Endothelial cell (in vitro differentiated cells): ENCODE measurements at regions not wholly inside any gene's neighbourhood (a gene's known extent, or its start where the extent isn't known, plus 50 kb on each side); places are given as distances from the start of the nearest gene placed in this dataset.
"Not testable (repeated sequence)": the region's sequence is repeated elsewhere in the genome, so short reads cannot be mapped to it uniquely, and the experiment has no call there.

Experiments
- DNase-seq: peaks from one replicate; pipeline ENCODE4 v3.0.0; 2021; ENCODE audit warnings: low spot score
- H3K27ac Mint-ChIP-seq: one replicate; pipeline ENCODE4 v1.8.0; 2021; ENCODE audit warnings: mixed read lengths, inconsistent platforms; ENCODE audit not compliant: unreplicated experiment
- H3K27me3 Mint-ChIP-seq: one replicate; pipeline ENCODE4 v1.8.0; 2021; ENCODE audit warnings: mild to moderate bottlenecking, moderate library complexity, mixed read lengths, inconsistent platforms; ENCODE audit not compliant: unreplicated experiment
- H3K36me3 Mint-ChIP-seq: one replicate; pipeline ENCODE4 v1.8.0; 2021; ENCODE audit warnings: mild to moderate bottlenecking, low read depth, mixed read lengths, inconsistent platforms; ENCODE audit not compliant: unreplicated experiment
- H3K4me1 Mint-ChIP-seq: one replicate; pipeline ENCODE4 v1.8.0; 2021; ENCODE audit warnings: mild to moderate bottlenecking, mixed read lengths, inconsistent platforms; ENCODE audit not compliant: unreplicated experiment
- H3K4me3 Mint-ChIP-seq: one replicate; pipeline ENCODE4 v1.8.0; 2021; ENCODE audit warnings: mild to moderate bottlenecking, mixed read lengths, inconsistent platforms; ENCODE audit not compliant: unreplicated experiment
- H3K9me3 Mint-ChIP-seq: one replicate; pipeline ENCODE4 v1.8.0; 2021; ENCODE audit warnings: mixed read lengths, inconsistent platforms; ENCODE audit not compliant: unreplicated experiment
- TF ChIP-seq, protein P1 (sequence below): fragments of 200-600 bp; sonication (generic); IDR thresholded peaks from one replicate; pipeline ENCODE4 v1.5.0; 2021; ENCODE audit warnings: antibody characterized with exemption; ENCODE audit not compliant: unreplicated experiment

DNA sequence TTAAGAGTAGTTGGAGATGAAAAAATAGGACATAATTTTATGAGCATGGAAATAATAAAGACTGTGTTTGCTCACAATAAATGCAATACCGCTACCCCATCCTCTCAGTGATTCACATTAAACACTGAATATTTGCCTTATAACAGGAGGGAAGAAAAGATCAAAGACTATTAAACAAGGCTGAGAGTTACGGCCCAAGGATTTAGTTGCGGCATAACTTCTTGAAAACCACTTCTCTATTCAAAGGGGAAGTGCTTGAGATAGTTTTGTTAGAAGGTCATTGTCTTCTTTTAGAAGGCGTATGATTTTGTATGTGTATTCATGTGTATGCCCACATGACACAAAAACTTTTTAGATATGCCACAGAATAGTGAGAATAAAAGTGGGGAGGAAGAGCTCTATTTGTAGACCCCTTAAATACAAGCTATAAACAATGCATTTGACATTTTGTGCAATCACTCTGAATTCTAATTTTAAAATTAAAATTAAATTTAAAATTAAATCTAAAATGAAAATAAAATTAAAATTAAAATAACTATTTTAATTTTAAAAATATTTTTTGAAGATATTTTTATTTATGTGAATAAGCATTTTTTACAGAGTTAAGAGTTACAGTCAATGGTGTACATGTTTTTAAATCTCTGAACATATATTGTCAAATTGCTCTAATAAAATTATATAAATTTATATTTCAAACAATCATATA is 986.6 kb upstream of the ADAMTS5 start:
- Mint-ChIP-seq H3K4me1 (no peaks in the 10 kb centered on the region), H3K4me3 (no peak overlapping the region), H3K27ac (no peak overlapping the region), H3K9me3 (no peaks in the 10 kb centered on the region), H3K27me3 (no peaks in the 10 kb centered on the region), H3K36me3 (no peaks in the 10 kb centered on the region)
- TF ChIP-seq, protein P1, sequence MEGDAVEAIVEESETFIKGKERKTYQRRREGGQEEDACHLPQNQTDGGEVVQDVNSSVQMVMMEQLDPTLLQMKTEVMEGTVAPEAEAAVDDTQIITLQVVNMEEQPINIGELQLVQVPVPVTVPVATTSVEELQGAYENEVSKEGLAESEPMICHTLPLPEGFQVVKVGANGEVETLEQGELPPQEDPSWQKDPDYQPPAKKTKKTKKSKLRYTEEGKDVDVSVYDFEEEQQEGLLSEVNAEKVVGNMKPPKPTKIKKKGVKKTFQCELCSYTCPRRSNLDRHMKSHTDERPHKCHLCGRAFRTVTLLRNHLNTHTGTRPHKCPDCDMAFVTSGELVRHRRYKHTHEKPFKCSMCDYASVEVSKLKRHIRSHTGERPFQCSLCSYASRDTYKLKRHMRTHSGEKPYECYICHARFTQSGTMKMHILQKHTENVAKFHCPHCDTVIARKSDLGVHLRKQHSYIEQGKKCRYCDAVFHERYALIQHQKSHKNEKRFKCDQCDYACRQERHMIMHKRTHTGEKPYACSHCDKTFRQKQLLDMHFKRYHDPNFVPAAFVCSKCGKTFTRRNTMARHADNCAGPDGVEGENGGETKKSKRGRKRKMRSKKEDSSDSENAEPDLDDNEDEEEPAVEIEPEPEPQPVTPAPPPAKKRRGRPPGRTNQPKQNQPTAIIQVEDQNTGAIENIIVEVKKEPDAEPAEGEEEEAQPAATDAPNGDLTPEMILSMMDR, result no peak
- DNase-seq, result no peak

DNA sequence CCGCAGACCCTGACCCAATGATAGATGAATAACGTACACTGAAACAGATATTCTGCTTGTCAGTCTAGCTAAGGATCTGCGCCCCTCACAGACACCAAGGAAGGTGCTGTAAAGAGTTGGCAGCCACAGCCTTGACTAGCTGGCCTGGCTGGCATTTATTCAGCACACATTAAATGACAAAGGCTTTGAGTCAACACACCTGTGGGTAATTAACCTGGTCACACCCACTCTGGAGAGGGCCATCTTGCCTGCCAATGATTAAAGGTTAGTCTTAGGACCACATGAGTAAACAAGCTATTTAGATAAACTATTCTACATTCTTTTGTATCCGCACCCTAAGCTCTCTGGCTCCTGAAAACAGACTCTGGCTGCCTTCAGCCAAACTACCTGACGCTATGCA is 982.2 kb upstream of the ADAMTS5 start:
- DNase-seq, H3K36me3 Mint-ChIP-seq, H3K27ac Mint-ChIP-seq, H3K9me3 Mint-ChIP-seq, H3K4me3 Mint-ChIP-seq, H3K4me1 Mint-ChIP-seq, H3K27me3 Mint-ChIP-seq: not testable (repeated sequence)

DNA sequence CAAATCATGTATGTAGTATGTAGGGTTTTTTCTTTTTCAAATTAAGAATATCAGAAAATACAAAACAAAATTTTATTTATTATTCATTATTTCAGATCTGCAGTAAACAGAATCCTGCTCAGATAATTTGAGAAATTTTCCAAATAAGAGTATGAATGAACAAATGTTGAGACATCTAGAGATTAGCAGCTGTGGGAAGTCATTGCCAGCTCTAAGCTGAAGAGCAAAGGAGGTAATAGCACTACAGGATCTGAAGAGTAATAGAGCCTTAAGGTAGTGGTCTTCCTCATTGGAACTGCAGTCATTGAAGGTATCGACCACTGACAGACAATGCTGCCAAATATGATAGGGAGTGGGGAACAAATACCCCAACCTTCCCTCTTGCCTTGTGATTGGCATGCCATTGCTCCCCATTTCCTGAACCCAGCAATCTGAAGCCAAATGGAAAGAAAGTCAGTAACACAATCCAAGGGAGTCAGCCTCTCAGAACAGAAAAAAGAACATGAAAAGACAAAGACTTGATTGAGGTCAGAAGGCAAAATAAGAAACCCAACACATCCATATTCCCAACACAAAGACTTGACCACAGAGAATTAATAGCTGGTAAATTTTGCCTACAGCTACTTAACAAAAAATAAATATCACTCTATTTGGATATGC is 963.4 kb upstream of the ADAMTS5 start:
- not testable (repeated sequence) for H3K27me3 Mint-ChIP-seq, H3K4me1 Mint-ChIP-seq, H3K27ac Mint-ChIP-seq

DNA sequence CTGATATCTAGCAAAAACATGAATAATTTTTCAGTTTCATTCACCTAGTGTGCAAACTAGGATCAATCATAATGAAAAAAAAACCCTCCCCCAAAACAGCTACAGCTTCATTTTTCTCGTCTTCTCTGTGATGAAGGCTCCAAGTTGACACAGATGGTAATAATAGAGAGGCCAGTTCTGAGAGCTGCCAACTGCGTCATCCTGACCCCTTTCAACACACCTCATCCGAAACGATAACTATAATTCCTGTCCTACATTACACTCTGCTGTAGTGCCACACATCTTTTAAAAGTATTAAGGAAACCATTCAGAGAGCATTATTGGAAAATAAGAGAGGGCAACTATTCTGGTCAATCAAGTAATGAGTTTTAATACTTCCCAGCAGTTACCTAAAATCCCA is 962.3 kb upstream of the ADAMTS5 start:
- not testable (repeated sequence) for H3K4me1 Mint-ChIP-seq, H3K9me3 Mint-ChIP-seq, DNase-seq, H3K27ac Mint-ChIP-seq, H3K36me3 Mint-ChIP-seq, H3K4me3 Mint-ChIP-seq, H3K27me3 Mint-ChIP-seq

More for the DNA sequence above, 963.4 kb upstream of the ADAMTS5 start:
- H3K36me3 Mint-ChIP-seq, H3K4me3 Mint-ChIP-seq, H3K9me3 Mint-ChIP-seq, DNase-seq: not testable (repeated sequence)

DNA sequence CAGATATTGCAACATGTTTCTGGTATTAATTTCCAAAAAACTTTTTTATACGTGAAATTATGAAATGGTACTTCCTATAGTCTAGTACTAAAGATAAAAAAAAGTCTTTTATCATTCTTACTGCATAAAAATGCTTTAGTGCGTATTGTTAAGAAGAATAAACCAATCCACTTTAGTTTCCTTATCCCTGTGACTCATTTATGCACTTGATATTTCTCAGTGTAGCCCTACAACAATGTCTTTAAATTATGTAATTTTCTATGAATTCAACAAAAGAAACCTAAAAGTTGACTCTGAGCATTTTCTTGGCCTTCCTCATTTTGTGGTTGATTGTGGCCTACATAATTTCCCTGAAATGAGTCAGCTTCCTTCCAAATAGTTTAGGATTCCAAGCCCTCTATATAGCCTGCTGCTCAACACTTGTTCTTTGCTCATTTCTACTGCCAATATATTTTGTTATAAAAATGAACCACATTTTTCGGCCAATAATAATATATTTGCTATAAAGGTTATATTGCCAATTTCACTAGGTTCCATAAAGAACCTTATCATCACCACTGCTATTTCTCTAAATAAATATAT is 961.7 kb upstream of the ADAMTS5 start:
- not testable (repeated sequence) for DNase-seq, H3K27ac Mint-ChIP-seq, H3K4me1 Mint-ChIP-seq, H3K27me3 Mint-ChIP-seq, H3K4me3 Mint-ChIP-seq, H3K9me3 Mint-ChIP-seq, H3K36me3 Mint-ChIP-seq

DNA sequence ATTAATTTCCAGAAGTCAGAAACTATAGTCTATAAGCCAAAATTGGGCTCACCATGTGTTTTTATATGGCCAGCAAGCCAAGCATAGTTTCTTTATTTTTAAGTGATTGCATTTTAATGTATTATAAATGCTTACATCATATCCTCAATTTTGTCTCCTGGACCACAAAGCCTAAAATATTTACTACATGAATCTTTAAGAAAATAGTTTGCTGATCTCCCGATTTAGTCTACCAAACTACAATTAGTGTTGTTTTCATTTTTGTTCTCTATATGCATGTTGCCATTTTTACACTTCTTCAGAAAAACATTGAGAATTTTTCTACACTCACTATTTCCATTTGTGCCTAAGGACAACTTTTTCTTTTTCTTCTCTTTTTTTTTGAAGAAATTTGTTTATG is 954.5 kb upstream of the ADAMTS5 start:
- DNase-seq, H3K27me3 Mint-ChIP-seq, H3K4me1 Mint-ChIP-seq, H3K4me3 Mint-ChIP-seq, H3K9me3 Mint-ChIP-seq, H3K27ac Mint-ChIP-seq, H3K36me3 Mint-ChIP-seq: not testable (repeated sequence)

DNA sequence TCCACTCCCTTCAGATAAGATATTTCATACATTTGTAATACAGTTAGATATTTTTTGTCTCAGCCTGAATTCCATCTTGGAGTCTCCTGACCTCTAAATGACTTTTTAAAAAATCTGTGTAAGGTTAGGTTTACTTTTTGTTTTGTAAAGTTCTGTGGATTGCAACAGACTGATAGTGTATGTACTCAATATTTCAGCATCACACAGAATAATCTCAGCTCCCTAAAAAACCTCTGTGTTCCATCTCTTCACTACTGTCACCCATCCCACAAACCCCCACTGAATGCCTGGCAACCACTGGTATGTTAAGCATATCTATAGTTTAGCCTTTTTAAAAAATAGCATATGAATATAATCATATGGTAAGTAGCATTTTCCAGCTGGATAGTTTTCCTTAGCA is 951.1 kb upstream of the ADAMTS5 start:
- not testable (repeated sequence) for H3K4me1 Mint-ChIP-seq, H3K36me3 Mint-ChIP-seq, H3K27me3 Mint-ChIP-seq, H3K9me3 Mint-ChIP-seq, H3K27ac Mint-ChIP-seq, H3K4me3 Mint-ChIP-seq, DNase-seq

DNA sequence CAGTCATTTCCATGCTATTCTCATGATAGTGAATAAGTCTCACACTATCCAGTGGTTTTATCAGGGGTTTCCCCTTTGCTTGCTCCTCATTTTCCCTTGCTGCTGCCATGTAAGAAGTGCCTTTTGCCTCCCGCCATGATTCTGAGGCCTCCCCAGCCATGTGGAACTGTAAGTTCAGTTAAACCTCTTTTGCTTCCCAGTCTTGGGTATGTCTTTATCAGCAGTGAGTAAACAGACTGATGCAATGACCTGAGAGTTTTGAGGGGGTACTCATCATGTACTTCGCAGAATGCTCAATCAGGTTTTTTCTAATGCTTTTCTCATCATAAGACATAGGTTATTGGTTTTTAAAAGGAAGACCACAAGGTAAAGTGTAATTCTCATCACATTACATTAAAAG is 949.4 kb upstream of the ADAMTS5 start:
- not testable (repeated sequence) for H3K36me3 Mint-ChIP-seq, H3K27me3 Mint-ChIP-seq, DNase-seq, H3K4me1 Mint-ChIP-seq, H3K4me3 Mint-ChIP-seq, H3K9me3 Mint-ChIP-seq, H3K27ac Mint-ChIP-seq

DNA sequence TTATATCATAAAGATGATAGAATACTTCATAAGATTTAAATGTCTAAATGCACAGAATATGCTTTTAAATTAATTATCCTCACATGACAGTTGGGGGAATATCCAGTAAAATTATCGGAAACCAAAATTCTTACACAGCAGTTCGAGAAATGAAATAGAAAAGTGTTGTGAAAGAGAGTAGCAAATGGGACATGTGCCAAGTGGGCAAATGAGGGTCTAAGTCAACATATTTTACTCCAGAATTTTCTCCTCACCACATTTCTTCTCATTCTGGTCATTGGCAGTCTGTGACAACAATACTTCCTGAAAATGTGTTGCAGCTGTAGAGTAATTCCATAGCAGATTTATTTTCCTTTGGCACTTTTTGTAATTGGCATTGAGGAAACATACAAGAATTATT is 945.2 kb upstream of the ADAMTS5 start:
- H3K27ac Mint-ChIP-seq, H3K27me3 Mint-ChIP-seq, H3K36me3 Mint-ChIP-seq, H3K4me1 Mint-ChIP-seq, H3K9me3 Mint-ChIP-seq, DNase-seq, H3K4me3 Mint-ChIP-seq: not testable (repeated sequence)

DNA sequence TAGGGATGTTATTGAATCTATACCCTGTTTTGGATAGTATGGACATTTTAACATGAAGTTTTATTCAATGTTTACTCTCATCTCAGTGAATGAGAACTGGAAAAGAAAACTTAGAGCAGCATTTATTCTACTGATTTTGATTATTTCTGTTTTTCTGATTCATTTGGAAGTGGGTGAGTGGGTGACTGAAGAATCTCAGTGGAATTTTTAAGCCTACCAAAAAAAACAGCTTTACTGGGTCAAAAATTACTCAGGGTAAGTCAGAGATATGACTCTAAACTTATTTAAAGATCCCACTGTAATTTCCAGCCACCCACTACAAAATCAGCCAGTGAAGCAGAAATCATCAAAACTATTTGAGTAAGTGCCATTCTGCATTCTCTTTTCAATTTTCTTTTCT is 942.6 kb upstream of the ADAMTS5 start:
- not testable (repeated sequence) for H3K4me3 Mint-ChIP-seq, H3K27me3 Mint-ChIP-seq, DNase-seq, H3K27ac Mint-ChIP-seq, H3K36me3 Mint-ChIP-seq, H3K4me1 Mint-ChIP-seq, H3K9me3 Mint-ChIP-seq

DNA sequence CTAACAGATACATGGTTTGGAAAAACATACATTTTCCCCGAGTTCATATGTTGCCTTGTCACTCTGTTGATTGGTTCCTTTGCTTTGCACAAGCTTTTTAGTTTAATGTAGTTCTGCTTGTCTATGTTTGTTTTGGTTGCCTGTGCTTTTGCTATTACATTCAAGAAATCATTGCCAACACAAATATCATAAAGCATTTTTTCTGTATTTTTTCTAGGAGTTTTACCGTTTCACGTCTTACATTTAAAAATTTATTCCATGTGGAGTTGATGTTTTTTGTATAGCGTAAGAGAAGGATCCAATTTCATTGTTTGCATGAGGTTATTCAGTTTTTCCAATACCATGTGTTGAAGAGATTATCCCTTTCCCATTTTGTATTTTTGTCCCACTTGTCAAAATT is 941.9 kb upstream of the ADAMTS5 start:
- not testable (repeated sequence) for DNase-seq, H3K9me3 Mint-ChIP-seq, H3K4me3 Mint-ChIP-seq, H3K27ac Mint-ChIP-seq, H3K27me3 Mint-ChIP-seq, H3K4me1 Mint-ChIP-seq, H3K36me3 Mint-ChIP-seq
